Stromal cell of bone marrow (primary cell): ENCODE measurements at regions not wholly inside any gene's neighbourhood (a gene's known extent, or its start where the extent isn't known, plus 50 kb on each side); places are given as distances from the start of the nearest gene placed in this dataset.
A peak's percentile ranks its signal among the peaks of the same experiment; 100 is the strongest.

ENCODE experiments used
- DNase-seq: peaks from one replicate; pipeline ENCODE4 v3.0.0-alpha.2; 2012; ENCODE audit warnings: low read depth

DNA sequence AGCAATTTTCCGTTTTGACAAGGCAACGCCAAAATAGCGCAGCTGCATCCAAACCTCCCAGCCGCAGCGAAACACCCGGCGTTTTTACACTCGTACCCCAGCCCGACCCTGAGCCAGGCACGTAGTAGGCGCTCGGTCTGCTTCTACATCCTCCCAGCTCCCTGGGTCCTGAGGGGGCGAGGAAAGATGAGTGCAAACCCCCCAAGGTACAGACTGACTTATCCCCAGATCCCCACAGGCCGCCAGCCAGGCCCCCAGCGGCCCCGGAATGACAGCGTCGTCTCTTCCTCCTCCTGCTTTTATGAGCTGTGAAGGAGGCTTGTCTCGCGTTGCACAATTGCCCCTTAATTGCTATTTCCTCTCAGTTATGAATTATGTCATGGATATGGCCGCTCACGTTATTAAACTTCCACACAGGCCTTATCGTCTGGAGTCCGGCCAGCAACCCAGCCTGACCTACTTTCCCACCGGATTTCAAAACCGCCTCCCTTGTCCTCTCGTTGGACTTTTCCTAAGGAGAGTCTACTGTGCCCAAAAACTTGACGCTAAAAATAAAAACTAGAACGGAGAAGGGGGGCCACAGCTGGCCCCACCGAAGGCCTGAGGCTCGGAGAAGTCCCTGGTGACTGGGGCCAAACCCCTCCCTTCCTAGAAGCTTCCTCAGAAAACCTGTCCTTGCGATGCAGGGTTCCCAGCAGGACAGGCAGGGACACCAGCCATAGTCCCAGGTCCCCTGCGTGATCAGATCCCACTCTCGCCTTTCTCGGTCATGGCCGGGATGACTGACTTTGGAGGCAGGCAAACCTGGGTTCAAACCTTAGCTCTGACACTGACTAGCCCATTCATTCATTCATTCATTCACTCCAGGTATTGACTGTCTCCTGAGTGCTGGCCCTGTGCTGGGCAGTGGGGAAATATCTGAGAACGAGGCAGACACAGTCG, 130.9 kb upstream of the PTPN1 start:
- DNase-seq: peak; percentile 74

DNA sequence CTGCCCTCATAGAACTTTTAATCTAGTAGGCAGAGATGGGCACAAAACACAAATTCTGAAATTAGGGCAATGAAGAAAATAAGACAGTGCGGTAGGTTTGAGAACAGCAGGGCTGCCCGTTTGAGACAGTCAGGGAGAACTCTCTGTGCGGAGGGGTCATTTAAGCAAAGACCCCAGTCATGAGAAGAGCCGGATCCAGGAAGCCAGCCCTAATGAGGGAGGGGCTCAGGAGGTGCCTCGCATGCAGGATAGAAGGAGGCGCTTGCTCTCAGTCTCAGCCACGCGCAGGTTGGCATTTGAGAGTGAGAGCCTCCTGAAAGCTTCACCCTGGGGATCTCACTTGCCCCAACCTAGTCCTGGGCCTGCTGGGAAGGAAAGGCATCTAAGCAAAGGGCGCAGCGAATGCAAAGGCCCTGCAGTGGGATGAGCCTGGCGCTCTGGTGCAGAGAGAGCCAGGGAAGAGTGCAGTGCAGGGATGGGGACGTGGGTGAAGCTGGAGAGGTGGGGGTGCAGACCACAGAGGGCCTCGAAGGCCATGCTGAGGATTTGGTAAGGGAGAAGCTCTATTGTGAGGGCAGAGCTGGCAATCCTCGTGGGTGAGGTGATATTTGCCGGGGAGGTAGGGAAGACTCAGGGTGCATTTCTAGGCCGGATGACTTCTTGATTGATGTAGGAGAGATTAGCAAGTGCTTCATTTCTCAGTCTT, 130.0 kb upstream of the PTPN1 start:
- no peak for DNase-seq

- no peak for DNase-seq
These were observed 129.5 kb upstream of the PTPN1 start for GRCh38 chr20:50380697-50381040.

- no peak for DNase-seq
These were observed 129.0 kb upstream of the PTPN1 start for GRCh38 chr20:50381075-50381732.

DNA sequence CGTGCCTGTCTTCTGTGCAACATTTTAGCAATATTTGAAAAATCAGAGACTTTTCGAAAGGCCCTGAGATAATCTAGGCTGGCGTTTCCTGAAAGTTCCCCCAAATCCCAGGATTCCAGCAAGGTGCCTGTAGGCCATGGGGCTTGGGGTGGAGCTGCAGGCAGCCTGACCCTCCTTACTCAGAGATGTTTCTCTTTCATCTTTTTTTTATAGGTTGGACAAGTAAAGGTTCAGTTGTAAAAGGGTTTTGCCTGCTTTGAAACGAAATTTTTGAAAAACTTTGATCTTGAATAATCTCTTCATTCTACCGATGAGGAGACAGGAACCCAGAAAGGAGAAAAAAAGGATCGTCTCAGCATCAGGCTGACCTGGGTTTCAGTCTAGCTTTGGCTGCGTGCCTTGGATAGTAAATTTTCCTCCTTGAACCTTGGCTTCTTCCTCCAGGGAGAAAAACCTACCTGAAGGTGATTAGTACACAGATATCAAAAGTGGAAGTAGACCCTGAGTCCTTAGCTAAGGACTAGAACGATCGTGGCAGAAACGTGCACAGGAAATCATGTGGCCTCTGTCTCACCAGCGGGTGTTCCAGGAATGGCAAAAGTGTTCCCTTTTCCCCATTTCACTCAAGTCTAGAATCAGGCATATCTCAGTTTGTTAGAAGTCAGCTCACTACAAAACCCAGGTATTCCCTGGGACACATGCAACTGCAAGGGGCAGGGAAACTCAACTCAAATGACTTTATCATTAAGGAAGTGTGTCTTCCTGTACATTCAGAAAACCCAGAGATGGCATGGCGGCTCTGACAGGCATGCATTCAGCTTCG, 128.2 kb upstream of the PTPN1 start:
- DNase-seq: no peak

DNA sequence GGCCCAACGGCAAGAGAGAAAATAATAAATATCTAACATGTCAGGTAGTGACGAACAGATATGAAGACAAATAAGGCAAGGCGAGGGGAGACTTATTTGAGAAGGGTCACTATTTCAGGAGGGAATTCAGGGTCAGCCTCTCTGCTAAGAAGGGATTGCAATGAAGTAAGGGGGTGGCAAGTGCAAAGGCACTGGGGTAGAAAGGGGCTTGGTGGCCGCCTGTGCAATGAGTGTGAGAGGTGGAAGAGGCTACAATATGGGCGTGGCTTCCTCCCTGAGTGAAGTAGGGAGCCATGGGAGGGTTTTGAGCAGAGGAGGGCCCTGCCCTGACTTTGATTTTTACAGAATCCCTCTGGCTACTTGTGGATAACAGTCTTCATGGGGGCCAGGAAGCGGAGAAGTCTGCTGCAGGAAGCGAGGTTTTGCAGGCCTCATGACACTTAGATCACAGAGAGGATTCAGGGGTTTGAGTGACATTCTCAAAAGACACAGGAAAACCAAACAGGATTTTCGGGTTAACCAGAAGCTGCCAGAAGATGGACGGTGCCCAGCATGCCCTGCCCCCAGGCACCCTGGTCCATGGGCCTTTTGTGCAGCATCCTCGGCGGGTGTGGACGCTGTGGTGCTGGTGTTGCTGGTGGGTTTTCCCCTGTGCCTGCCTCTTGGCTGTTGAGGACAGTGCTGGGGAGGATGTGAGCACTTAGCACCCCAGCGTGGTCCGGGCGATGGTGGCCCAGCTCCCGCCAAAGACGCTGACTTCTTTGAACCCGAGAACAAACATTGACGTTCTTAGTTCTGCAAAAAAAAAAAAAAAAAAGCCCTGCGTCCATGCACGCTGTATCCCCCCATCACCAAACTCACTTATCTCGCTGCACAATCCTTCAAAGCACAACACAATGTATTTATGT, 124.2 kb upstream of the PTPN1 start:
- no peak for DNase-seq

DNA sequence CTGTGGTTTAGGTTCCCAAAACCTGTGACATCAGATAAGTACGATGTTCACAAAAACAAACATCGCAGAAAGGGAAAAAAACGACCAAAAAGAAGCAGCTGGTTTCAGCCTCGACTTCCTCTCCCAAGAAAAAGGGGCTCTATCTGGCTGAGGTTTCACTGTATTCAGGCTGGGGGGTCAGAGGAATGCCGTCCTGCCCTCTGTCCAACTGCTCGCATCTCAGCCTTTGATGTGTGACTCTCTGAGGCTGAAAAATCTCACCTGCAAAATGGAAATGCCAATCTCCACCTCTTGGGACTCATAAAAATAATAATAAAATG, 123.6 kb upstream of the PTPN1 start:
- DNase-seq: no peak

- no peak for DNase-seq
These were observed 122.8 kb upstream of the PTPN1 start for GRCh38 chr20:50387218-50387995.

DNA sequence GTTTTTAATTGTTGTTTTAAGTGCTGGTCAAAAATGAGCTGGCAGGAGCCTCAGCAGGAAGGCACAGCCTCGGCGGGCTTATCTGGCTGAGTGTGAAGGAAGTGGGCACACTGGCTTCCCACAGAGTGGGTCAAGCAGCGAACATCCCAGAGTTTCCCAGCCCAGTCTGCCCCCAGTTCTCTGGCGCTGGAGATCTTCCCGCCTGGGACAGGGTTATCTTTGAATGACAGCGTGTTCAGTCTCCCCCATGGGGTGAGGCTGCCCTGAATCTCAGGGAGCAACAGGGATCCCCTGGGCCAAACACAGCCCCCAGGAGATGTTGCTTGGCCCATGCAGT, 122.2 kb upstream of the PTPN1 start:
- DNase-seq: no peak

- DNase-seq: no peak
These were observed 121.3 kb upstream of the PTPN1 start for GRCh38 chr20:50388733-50389437.

GRCh38 chr20:50389438-50389807, 120.8 kb upstream of the PTPN1 start:
- no peak for DNase-seq

GRCh38 chr20:50389808-50390684, 120.1 kb upstream of the PTPN1 start:
- DNase-seq: no peak

DNA sequence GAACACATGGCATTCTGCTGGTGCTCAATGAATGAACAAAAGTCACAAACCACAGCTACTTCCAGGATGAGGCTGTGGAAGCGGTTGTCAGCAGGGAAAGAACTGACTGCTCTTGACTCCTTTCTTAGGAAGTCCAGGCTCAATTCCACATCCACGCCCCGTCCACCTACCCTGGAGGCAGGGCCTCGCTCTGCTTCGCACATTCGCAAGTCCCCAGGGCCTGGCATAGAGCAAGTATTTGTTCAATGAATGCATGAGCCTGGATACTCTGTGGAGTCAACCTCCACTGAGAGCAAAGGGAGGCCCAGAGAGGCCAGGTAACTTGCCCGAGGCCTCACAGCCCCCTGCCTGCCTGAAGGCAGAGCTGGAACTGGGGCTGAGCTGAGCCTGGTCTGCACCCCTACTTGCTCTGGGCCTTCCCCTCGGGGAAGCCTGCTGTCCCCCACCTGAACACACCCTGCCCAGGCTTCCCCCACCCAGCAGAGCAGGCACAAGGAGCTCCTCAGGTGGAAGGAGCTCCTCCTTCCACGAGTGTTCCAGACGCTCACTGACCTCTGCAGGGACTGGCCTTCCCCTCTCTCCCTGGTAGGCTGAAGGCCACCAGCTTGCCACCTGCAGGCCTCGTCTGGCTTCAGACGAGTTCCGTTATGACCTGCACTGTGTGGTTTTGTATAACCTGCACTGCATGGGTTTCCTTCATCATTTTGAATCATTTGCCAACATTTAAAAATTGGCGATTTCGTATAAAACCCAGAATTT, 119.3 kb upstream of the PTPN1 start:
- no peak for DNase-seq

GRCh38 chr20:50391444-50392137, 118.6 kb upstream of the PTPN1 start:
- no peak for DNase-seq

DNA sequence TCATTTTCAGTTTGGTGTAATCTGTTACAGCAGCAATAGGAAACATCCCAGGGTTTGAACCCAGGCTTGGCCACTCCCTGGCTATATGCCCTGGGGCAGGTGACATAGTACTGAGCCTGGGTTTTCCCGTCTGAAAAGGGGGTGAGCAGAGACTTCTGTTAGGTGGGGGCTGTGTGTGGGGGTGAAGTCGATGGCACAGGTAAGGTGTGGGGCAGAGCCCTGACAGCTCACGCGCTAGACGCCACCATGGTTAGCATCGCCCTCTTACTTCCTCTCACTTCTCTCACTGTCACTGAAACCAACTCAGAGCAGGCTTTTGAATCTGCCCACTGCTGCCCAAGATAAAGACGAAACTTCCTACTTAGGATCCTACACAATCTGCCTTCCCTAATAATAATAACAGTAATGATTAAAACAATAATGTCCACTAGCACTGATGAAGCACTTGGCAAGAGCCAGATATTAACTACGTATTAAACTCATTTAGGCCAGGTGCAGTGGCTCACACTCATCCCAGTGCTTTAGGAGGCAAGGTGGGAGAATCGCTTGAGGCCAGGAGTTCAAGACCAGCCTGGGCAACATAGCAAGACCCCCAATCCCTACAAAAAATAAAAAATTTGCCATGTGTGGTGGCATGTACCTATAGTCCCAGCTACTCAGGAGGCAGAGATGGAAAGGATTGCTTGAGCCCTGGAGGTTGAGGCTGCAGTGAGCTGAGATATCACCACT, 117.9 kb upstream of the PTPN1 start:
- DNase-seq: no peak

GRCh38 chr20:50393242-50393641, 116.9 kb upstream of the PTPN1 start:
- DNase-seq: no peak
